ENCODE measurements at regions not wholly inside any gene's neighbourhood (a gene's known extent, or its start where the extent isn't known, plus 50 kb on each side); places are given as distances from the start of the nearest gene placed in this dataset.

GRCh38 chr12:92987362-92987761 is 58.3 kb upstream of the EEA1 start:
- Mint-ChIP-seq H3K36me3 (no peaks in the 10 kb centered on the region), H3K4me1 (peaks cover 7 to 19% (median 10%) of the 10 kb centered on the region in 4 donors), H3K4me3 (peak overlapping the region in 2 of 10 donors; percentile 8 to 44), H3K27ac (peak overlapping the region in 3 of 10 donors; percentile 16 to 83 (median 54)), H3K27me3 (peaks cover 0 to 17% (median 0%) of the 10 kb centered on the region in 5 donors), H3K9me3 (no peaks in the 10 kb centered on the region)
- POLR2A ChIA-PET = interaction anchor here (0.7 to 1.1 kb wide), 2 partner anchors 58 to 605 kb away, joined by 3 to 4 read pairs; partner anchors contain the start of gene EEA1
- ATAC-seq (peak; percentile 61 to 72), DNase-seq (peak in 5 of 10 donors; percentile 17 to 63 (median 60))

- ATAC-seq (peak in 1 of 2 donors; percentile 23), DNase-seq (peak in 4 of 10 donors; percentile 1 to 6 (median 2))
- POLR2A ChIA-PET = interaction anchor here (1.1 kb wide), 1 partner anchor 58 kb away, joined by 4 read pairs; the partner anchor contains the start of gene EEA1
- peaks cover 0 to 17% (median 0%) of the 10 kb centered on the region in 5 donors for H3K27me3 Mint-ChIP-seq
- peak overlapping the region in 6 of 10 donors; percentile 23 to 83 (median 48) for H3K27ac Mint-ChIP-seq
- peak overlapping the region in 3 of 10 donors; percentile 8 to 45 (median 36) for H3K4me3 Mint-ChIP-seq
- H3K36me3 Mint-ChIP-seq = no peaks in the 10 kb centered on the region
- peaks cover 0 to 1% (median 0%) of the 10 kb centered on the region in 9 donors for H3K9me3 Mint-ChIP-seq
- peaks cover 7 to 19% (median 10%) of the 10 kb centered on the region in 4 donors for H3K4me1 Mint-ChIP-seq
Observed at GRCh38 chr12:92987846-92988621, 58.9 kb upstream of the EEA1 start.

DNA sequence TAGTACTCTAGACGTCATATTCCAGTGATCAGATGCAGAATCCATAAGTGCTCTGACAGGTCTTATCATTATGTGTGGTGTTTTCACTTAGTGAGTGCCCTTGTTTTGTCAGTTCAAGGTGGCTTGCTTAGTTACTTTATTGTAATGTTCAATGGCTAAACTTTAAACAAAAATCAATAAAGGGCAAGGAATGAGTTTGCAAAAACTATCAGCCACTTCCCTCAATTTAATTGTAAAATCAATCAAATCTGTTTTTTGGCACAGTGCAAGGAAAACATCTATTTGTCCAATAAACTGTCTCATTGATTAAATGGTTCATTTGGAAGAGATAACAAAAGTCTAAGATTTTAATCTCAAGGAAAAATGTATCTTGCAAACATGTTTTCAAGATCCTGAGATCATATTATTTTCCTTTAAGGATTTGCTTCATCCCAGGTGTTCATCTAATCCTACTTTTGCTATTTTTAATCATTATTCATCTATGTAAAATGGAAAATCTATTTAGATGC is 59.6 kb upstream of the EEA1 start:
- Mint-ChIP-seq H3K4me1 (peaks cover 7 to 19% (median 10%) of the 10 kb centered on the region in 4 donors), H3K27me3 (peaks cover 0 to 17% (median 0%) of the 10 kb centered on the region in 5 donors), H3K4me3 (no peak overlapping the region), H3K9me3 (peaks cover 0 to 7% (median 0%) of the 10 kb centered on the region in 9 donors), H3K36me3 (peaks cover 0 to 4% (median 4%) of the 10 kb centered on the region in 3 donors), H3K27ac (no peak overlapping the region)
- ATAC-seq (no peak), DNase-seq (no peak)
- POLR2A ChIA-PET = interaction anchor here (0.6 kb wide), 1 partner anchor 112 kb away, joined by 3 read pairs; no protein-coding TSS in a partner anchor

GRCh38 chr12:92989715-92990484 is 60.8 kb upstream of the EEA1 start:
- DNase-seq = no peak
- ATAC-seq = no peak
- POLR2A ChIA-PET = no interaction called here

DNA sequence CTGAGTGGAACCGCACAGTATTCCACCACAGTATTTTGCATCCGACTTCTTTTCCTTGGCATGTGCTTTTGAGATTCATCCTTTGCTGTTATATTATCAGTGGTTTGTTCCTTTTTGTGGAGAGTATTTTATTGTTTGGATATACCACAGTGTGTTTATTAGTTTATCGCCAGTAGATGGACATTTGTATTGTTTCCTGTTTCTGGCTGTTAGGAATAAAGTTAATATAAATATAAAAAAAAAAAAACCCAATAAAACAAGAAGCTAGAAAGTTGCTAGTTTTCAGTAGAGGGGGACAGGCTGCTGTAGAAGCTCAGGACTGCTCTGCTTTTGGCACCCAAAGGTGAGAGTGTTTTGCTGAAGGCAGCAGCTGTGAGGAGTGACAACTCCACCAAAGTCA is 62.0 kb upstream of the EEA1 start:
- no peak for ATAC-seq
- H3K4me1 Mint-ChIP-seq = peaks cover 7 to 24% (median 10%) of the 10 kb centered on the region in 4 donors

More at GRCh38 chr12:92989715-92990484, 60.8 kb upstream of the EEA1 start:
- Mint-ChIP-seq H3K27me3 (peaks cover 0 to 17% (median 0%) of the 10 kb centered on the region in 5 donors), H3K27ac (peak overlapping the region in 1 of 10 donors; percentile 70), H3K4me1 (peaks cover 7 to 19% (median 10%) of the 10 kb centered on the region in 4 donors), H3K9me3 (peaks cover 0 to 7% (median 0%) of the 10 kb centered on the region in 9 donors), H3K36me3 (peaks cover 0 to 4% (median 4%) of the 10 kb centered on the region in 3 donors), H3K4me3 (no peak overlapping the region)

GRCh38 chr12:92992041-92992440 is 62.9 kb upstream of the EEA1 start:
- POLR2A ChIA-PET = no interaction called here

More for the DNA sequence above, 62.0 kb upstream of the EEA1 start:
- Mint-ChIP-seq H3K27me3 (peaks cover 0 to 17% (median 0%) of the 10 kb centered on the region in 5 donors), H3K9me3 (peaks cover 0 to 7% (median 0%) of the 10 kb centered on the region in 9 donors), H3K27ac (no peak overlapping the region), H3K36me3 (peaks cover 0 to 4% (median 4%) of the 10 kb centered on the region in 3 donors), H3K4me3 (no peak overlapping the region)
- no peak for DNase-seq
- POLR2A ChIA-PET = no interaction called here

DNA sequence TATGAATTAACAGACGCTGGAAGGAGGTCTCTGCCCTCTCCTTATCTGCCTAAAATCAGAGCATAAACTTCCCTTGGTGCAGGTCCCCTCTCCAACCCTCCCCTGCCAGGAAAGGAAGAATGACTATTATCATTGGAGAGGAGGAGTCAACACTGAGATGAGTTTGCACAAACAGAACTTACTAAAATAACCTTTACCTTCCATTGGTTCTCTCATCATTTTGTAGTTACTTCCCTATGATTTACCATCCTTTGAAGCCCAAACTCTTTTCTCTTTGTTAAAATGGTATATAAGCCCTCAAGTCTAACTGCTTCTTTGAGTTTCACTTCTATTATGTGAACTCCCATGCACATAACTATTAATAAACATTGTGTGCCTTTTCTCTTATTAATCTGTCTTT is 64.2 kb upstream of the EEA1 start:
- H3K36me3 Mint-ChIP-seq = peaks cover 0 to 4% (median 4%) of the 10 kb centered on the region in 3 donors
- POLR2A ChIA-PET = no interaction called here
- no peak overlapping the region for H3K27ac Mint-ChIP-seq
- peaks cover 0 to 14% (median 0%) of the 10 kb centered on the region in 4 donors for H3K4me1 Mint-ChIP-seq
- DNase-seq (no peak), ATAC-seq (no peak)
- no peak overlapping the region for H3K4me3 Mint-ChIP-seq
- peaks cover 0 to 8% (median 0%) of the 10 kb centered on the region in 5 donors for H3K27me3 Mint-ChIP-seq
- peaks cover 0 to 7% (median 0%) of the 10 kb centered on the region in 9 donors for H3K9me3 Mint-ChIP-seq

More at GRCh38 chr12:92992041-92992440, 62.9 kb upstream of the EEA1 start:
- DNase-seq = no peak
- Mint-ChIP-seq H3K4me1 (peaks cover 7 to 24% (median 10%) of the 10 kb centered on the region in 4 donors), H3K9me3 (peaks cover 0 to 7% (median 0%) of the 10 kb centered on the region in 9 donors), H3K4me3 (no peak overlapping the region), H3K27me3 (peaks cover 0 to 11% (median 0%) of the 10 kb centered on the region in 5 donors), H3K36me3 (peaks cover 0 to 4% (median 4%) of the 10 kb centered on the region in 3 donors), H3K27ac (no peak overlapping the region)
- ATAC-seq = no peak

GRCh38 chr12:92995258-92995903 is 66.3 kb upstream of the EEA1 start:
- ATAC-seq = no peak
- Mint-ChIP-seq H3K27me3 (peaks cover 0 to 3% (median 0%) of the 10 kb centered on the region in 5 donors), H3K36me3 (peaks cover 0 to 4% (median 4%) of the 10 kb centered on the region in 3 donors), H3K4me1 (peaks cover 0 to 5% (median 0%) of the 10 kb centered on the region in 4 donors), H3K27ac (no peak overlapping the region), H3K4me3 (no peak overlapping the region), H3K9me3 (peaks cover 0 to 7% (median 0%) of the 10 kb centered on the region in 9 donors)
- no peak for DNase-seq
- POLR2A ChIA-PET = interaction anchor here (0.5 to 0.6 kb wide), 2 partner anchors 55 to 57 kb away, joined by 3 to 10 read pairs; no protein-coding TSS in a partner anchor

GRCh38 chr12:93000026-93000425 is 70.9 kb upstream of the EEA1 start:
- no peak for DNase-seq
- Mint-ChIP-seq H3K27ac (no peak overlapping the region), H3K27me3 (no peaks in the 10 kb centered on the region), H3K4me1 (peaks cover 0 to 5% (median 0%) of the 10 kb centered on the region in 4 donors), H3K9me3 (no peaks in the 10 kb centered on the region), H3K4me3 (no peak overlapping the region), H3K36me3 (no peaks in the 10 kb centered on the region)
- POLR2A ChIA-PET = no interaction called here
- ATAC-seq = no peak

- Mint-ChIP-seq H3K27me3 (no peaks in the 10 kb centered on the region), H3K4me1 (no peaks in the 10 kb centered on the region), H3K4me3 (no peak overlapping the region), H3K36me3 (no peaks in the 10 kb centered on the region), H3K9me3 (no peaks in the 10 kb centered on the region), H3K27ac (no peak overlapping the region)
- ATAC-seq (no peak), DNase-seq (no peak)
- POLR2A ChIA-PET = no interaction called here
Observed at GRCh38 chr12:93001407-93001806, 72.3 kb upstream of the EEA1 start.

- Mint-ChIP-seq H3K27ac (no peak overlapping the region), H3K9me3 (no peaks in the 10 kb centered on the region), H3K27me3 (no peaks in the 10 kb centered on the region), H3K36me3 (no peaks in the 10 kb centered on the region), H3K4me3 (no peak overlapping the region), H3K4me1 (no peaks in the 10 kb centered on the region)
- DNase-seq = no peak
- POLR2A ChIA-PET = no interaction called here
- no peak for ATAC-seq
Observed at GRCh38 chr12:93002293-93003054, 73.4 kb upstream of the EEA1 start.
